Stomach (tissue), 8 donors: ENCODE measurements at regions not wholly inside any gene's neighbourhood (a gene's known extent, or its start where the extent isn't known, plus 50 kb on each side); places are given as distances from the start of the nearest gene placed in this dataset.

ENCODE experiments used
- DNase-seq, 2 donors: peaks; one replicate each; pipeline versions ENCODE4 v3.0.0 to v3.0.0-alpha.2; 2013 to 2019
- H3K27ac ChIP-seq, 5 donors: fragments of 200-600 bp in 4 of 5; sonication (generic) in 4 of 5; one replicate each; pipeline ENCODE4 v1.5.1; 2013 to 2019; ENCODE audit warnings: mild to moderate bottlenecking in 1 of 5, moderate library complexity in 1 of 5
- H3K27me3 ChIP-seq, 3 donors: fragments of 200-600 bp; sonication (generic); one replicate each; pipeline ENCODE4 v1.5.1; 2017 to 2019; ENCODE audit warnings: mixed run types in 1 of 3
- H3K36me3 ChIP-seq, 4 donors: fragments of 200-600 bp; sonication (generic); 1 replicate in 3 of 4; 2 replicates in 1 of 4; pipeline ENCODE4 v1.5.1; 2016 to 2019
- H3K4me1 ChIP-seq, 4 donors: fragments of 200-600 bp; sonication (generic); one replicate each; pipeline ENCODE4 v1.5.1; 2016 to 2019
- H3K4me3 ChIP-seq, 4 donors: fragments of 200-600 bp; sonication (generic) in 3 of 4; one replicate each; pipeline ENCODE4 v1.5.1; 2016 to 2019; ENCODE audit warnings: mild to moderate bottlenecking in 1 of 4
- H3K9me3 ChIP-seq, 4 donors: fragments of 200-600 bp; sonication (generic); one replicate each; pipeline ENCODE4 v1.5.1; 2016 to 2019
- CTCF ChIP-seq, 7 experiments: fragments of 450-650 bp in 4 of 7; fragments of 200-600 bp in 3 of 7; sonication (generic) in 3 of 7; IDR thresholded peaks; one replicate each; pipeline ENCODE4 v1.5.1; 2016 to 2019; ENCODE audit warnings: antibody characterized with exemption in 7 of 7, control low read depth in 2 of 7, mild to moderate bottlenecking in 1 of 7
- EP300 ChIP-seq: sonication (generic); formaldehyde crosslinking; IDR thresholded peaks from one replicate; pipeline ENCODE4 v1.6.1; 2017; ENCODE audit warnings: antibody characterized with exemption
- POLR2A ChIP-seq, 4 donors: fragments of 450-650 bp; IDR thresholded peaks; one replicate each; pipeline ENCODE4 v1.6.1; 2016; ENCODE audit warnings: antibody characterized with exemption in 4 of 4, control low read depth in 2 of 4, mild to moderate bottlenecking in 1 of 4, moderate library complexity in 1 of 4
- POLR2AphosphoS5 ChIP-seq, 3 donors: sonication (generic); formaldehyde crosslinking; IDR thresholded peaks; one replicate each; pipeline ENCODE4 v1.6.1; 2016; ENCODE audit warnings: antibody characterized with exemption in 3 of 3
- WGBS, 5 donors: extraction: QIAGEN DNeasy Blood & Tissue Kit in 3 of 5; methylation state at CpG; one replicate each; pipeline versions ENCODE4 v1.1.5 to v1.1.7; 2013 to 2018; 5-methylcytosine and 5-hydroxymethylcytosine counted together
- intact Hi-C: fragments of 100-400 bp; cut with DNase I; formaldehyde crosslinking; loops from one replicate; pipeline ENCODE4 v1.15.1; 2023; ENCODE audit warnings: low total_unique reads
- donor health status: healthy with polysubstance abuse.
- donor health status: Bipolar disorder and iron deficiency.
- donor health status: healthy.

- H3K36me3 ChIP-seq, result no peaks in the 10 kb centered on the region
- no peak overlapping the region for H3K4me3 ChIP-seq
- no peak overlapping the region for H3K27ac ChIP-seq
- intact Hi-C loops, result no loop called here
- H3K4me1 ChIP-seq, result peaks cover 4 to 10% (median 7%) of the 10 kb centered on the region in 4 donors
- no peaks in the 10 kb centered on the region for H3K9me3 ChIP-seq
- TF ChIP-seq CTCF (IDR thresholded peaks at IDR 0.05) (no peak), EP300 (no peak), POLR2A (IDR thresholded peaks at IDR 0.05) (no peak), POLR2AphosphoS5 (IDR thresholded peaks at IDR 0.05) (no peak)
- H3K27me3 ChIP-seq, result no peaks in the 10 kb centered on the region
- no peak for DNase-seq
- 67 to 81% (median 78%) methylated on average over 3 of the region's 3 CpGs for WGBS, 5 donors
Measured at GRCh38 chr2:172357442-172357841, 69.9 kb upstream of the ITGA6 start.

GRCh38 chr2:172358691-172359556, 68.5 kb upstream of the ITGA6 start:
- Histone ChIP-seq H3K36me3 (no peaks in the 10 kb centered on the region), H3K9me3 (no peaks in the 10 kb centered on the region), H3K4me1 (peaks cover 0 to 7% (median 5%) of the 10 kb centered on the region in 4 donors), H3K4me3 (no peak overlapping the region), H3K27ac (no peak overlapping the region), H3K27me3 (no peaks in the 10 kb centered on the region)
- no peak for TF ChIP-seq POLR2A (IDR thresholded peaks at IDR 0.05)
- TF ChIP-seq POLR2AphosphoS5 (IDR thresholded peaks at IDR 0.05), result no peak
- TF ChIP-seq EP300, result no peak
- no peak for TF ChIP-seq CTCF (IDR thresholded peaks at IDR 0.05)
- intact Hi-C loops, result no loop called here
- no peak for DNase-seq
- WGBS, 5 donors, result 55 to 65% (median 61%) methylated on average over 12 of the region's 12 CpGs

GRCh38 chr2:172361360-172361759, 66.0 kb upstream of the ITGA6 start:
- H3K9me3 ChIP-seq, result no peaks in the 10 kb centered on the region
- no peak for TF ChIP-seq EP300
- TF ChIP-seq POLR2AphosphoS5 (IDR thresholded peaks at IDR 0.05), result no peak
- no peak for TF ChIP-seq POLR2A (IDR thresholded peaks at IDR 0.05)
- TF ChIP-seq CTCF (IDR thresholded peaks at IDR 0.05), result no peak
- H3K4me1 ChIP-seq, result no peaks in the 10 kb centered on the region
- H3K27ac ChIP-seq, result no peak overlapping the region
- 61 to 77% (median 70%) methylated on average over 3 of the region's 3 CpGs for WGBS, 5 donors
- H3K4me3 ChIP-seq, result no peak overlapping the region
- no peaks in the 10 kb centered on the region for H3K27me3 ChIP-seq
- H3K36me3 ChIP-seq, result no peaks in the 10 kb centered on the region
- intact Hi-C loops, result no loop called here
- DNase-seq, result no peak

GRCh38 chr2:172361840-172362239, 65.5 kb upstream of the ITGA6 start:
- Histone ChIP-seq H3K9me3 (no peaks in the 10 kb centered on the region), H3K27ac (no peak overlapping the region), H3K4me3 (no peak overlapping the region), H3K4me1 (no peaks in the 10 kb centered on the region), H3K36me3 (no peaks in the 10 kb centered on the region), H3K27me3 (no peaks in the 10 kb centered on the region)
- DNase-seq, result no peak
- no peak for TF ChIP-seq POLR2AphosphoS5 (IDR thresholded peaks at IDR 0.05)
- no peak for TF ChIP-seq CTCF (IDR thresholded peaks at IDR 0.05)
- no peak for TF ChIP-seq EP300
- no peak for TF ChIP-seq POLR2A (IDR thresholded peaks at IDR 0.05)
- intact Hi-C loops, result no loop called here
- 89 to 94% (median 89%) methylated on average over 6 of the region's 6 CpGs for WGBS, 5 donors
